ENCODE measurements at regions not wholly inside any gene's neighbourhood (a gene's known extent, or its start where the extent isn't known, plus 50 kb on each side); places are given as distances from the start of the nearest gene placed in this dataset.
"Not testable (repeated sequence)": the region's sequence is repeated elsewhere in the genome, so short reads cannot be mapped to it uniquely, and the experiment has no call there.

DNA sequence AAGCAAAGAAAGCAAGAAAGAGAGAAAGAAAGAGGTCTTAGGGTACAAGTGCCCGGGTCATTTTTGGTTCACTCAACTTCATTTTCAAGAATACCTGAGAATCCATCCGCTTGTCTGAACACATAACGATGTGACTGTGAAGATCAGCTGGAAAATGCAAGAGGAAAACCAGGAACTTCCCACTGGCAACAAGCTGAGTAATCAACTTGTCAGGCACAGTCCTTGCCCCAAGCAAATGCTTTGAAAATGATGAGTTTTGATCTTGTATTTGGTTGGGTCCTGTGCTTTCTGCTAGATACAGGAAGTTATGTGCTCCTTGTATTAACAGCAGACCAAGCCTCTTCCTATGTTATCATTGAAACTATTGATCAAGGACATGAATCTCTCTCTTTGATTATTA lies 239.1 kb downstream of the ASMT start:
- no peak for DNase-seq

DNA sequence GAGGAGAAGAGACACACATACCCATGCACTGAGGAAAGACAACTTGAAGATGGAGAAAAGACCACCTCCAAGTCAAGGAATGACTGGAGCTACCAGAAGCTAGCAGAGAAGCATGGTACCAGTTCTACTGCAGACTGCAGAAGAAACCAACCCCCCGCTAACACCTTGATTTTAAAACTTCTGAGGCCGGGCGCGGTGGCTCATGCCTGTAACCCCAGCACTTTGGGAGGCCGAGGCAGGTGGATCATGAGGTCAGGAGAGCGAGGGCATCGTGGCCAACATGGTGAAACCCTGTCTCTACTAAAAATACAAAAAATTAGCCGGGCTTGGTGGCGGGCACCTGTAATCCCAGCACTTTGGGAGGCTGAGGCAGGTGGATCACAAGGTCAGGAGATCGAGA lies 240.0 kb downstream of the ASMT start:
- DNase-seq = not testable (repeated sequence)

DNA sequence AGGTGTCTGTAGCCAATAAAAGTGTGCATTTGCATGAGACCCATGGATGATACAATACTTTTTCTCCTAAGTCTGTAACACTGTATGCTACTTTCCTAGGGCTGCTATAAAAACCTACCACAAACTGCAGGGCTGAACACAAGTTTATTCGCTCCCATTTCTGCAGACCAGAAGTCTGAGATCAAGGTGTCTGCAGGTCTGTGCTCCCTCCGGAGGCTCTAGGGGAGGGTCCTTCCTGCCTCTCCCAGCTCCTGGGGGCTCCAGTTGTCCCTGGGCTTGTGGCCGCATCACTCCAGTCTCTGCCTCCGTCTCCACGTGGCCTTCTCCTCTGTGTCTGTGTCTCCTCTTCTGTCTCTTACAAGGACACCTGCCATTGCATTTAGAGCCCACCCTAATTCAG lies 244.4 kb downstream of the ASMT start:
- not testable (repeated sequence) for DNase-seq

DNA sequence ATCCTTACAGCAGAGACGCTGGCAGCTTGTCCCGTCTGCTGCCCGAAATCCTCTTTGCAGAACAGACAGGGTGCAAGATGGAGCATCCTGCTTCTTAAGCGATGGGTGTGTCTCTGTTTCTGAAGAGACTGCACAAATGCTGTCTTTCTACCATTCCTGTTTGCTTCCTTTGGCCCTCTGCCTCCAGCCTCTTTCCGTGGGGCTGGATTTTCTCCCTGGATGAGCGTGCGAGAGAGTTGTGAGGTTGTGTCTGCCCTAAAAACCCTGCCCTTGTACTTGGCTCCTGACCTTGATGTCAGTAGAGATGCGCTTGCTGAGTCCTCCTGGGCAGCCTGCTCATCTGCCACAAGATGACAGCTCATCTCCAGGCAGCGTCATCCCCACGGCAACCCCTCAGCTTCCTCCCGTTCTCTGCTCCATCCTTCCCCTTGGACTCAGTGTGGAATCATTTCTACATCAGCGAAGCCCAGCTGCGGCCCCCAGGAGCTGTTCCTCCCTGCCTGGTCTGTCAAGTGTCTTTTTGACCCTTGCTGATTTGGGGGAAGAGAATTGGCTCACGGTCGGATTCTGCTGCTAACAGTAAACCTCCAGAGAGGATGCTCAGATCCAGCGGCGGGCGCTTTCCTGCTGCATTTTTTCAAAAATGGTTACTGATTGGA lies 246.2 kb downstream of the ASMT start:
- no peak for DNase-seq

- not testable (repeated sequence) for DNase-seq
These were observed 249.1 kb downstream of the ASMT start for GRCh38 chrX:1863995-1864394.

DNA sequence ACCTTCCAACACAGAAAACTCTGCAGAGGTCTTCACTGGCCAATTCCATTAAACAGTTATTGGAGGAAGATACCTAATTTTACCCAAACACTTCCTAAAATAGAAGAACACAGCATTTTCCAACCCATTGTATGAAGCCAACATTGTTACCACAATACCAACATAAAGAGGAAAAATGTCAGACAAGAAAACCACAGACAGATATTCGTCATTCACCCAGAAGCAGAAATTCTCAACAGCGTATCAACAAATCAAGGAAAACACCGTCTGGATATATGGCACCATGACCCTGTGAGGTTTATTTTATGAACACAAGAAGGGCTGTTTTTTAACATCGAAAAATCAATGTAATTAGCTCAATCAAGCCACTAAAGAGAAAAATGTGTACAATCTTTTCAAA lies 255.6 kb downstream of the ASMT start:
- DNase-seq = no peak

- DNase-seq = no peak
These were observed 257.0 kb downstream of the ASMT start for GRCh38 chrX:1871887-1872286.

GRCh38 chrX:1873671-1874070 lies 258.8 kb downstream of the ASMT start:
- DNase-seq = no peak

DNA sequence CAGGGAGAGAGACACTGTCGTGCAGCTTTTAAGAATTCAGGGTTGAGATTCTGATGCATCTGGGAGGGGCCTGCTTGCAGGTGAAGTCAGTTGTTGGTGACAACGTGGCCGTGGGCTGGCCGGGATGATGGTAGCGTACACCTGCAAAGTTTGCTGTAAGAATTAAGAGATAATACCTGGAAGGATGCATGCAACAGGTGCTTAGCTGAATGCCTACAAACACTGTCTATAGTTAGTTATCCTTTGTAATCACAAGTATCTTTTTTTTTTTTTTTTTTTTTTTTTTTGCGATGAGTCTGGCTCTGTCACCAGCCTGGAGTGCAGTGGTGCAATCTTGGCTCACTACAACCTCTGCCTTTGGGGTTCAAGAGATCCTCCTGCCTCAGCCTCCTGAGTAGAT lies 259.6 kb downstream of the ASMT start:
- no peak for DNase-seq

DNA sequence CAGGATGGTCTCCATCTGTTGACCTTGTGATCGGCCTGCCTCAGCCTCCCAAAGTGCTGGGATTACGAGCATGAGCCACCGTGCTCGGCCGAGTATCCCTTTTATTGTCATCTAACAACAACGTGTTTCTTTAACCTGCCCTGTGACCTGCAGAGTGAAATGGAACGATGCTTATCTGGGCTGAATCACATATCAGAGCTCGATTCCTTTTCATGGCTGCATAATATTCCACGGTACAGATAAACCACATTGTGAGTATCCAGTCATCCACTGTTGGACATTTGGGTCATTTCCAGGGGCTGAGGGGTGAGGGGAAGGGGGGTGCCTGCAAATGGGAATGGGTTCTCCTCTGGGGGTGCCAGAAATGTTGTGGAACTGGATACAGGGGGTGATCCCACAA lies 260.0 kb downstream of the ASMT start:
- DNase-seq = no peak

DNA sequence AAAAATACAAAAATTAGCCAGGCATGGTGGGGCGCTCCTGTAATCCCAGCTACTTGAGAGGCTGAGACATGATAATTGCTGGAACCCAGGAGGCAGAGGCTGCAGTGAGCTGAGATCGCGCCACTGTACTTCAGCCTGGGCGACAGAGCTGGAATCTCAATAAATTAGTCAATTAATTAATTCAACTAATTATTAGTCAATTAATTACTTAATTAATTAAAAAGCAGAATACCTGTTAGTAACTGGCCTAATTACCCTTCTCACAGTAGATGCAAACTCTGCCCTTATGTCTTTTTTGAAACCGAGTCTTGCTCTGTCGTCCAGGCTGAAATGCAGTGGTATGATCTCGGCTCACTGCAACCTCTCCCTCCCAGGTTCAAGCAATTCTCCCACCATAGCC lies 261.2 kb downstream of the ASMT start:
- no peak for DNase-seq

DNA sequence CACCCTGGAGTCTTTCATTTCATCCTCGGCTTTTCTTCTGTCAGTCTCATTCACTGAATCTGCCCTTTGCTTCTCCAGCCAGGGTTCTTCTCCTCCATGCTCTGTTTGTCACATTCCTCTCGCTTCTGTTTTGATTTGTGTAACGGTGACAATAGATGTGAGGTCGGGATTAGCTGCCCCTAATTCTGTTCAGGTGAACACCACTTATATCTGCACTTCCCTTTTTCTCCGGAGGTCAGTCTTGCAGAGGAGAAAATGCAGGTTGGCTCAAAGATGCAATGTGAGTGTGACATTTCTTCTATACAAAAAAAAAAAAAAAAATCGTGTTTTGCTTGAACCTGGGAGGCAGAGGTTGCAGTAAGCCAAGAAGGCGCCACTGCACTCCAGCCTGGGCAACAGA lies 262.9 kb downstream of the ASMT start:
- no peak for DNase-seq

- DNase-seq = not testable (repeated sequence)
These were observed 266.3 kb downstream of the ASMT start for GRCh38 chrX:1880884-1881817.

- DNase-seq = no peak
These were observed 268.9 kb downstream of the ASMT start for GRCh38 chrX:1883772-1884171.

- no peak for DNase-seq
These were observed 269.6 kb downstream of the ASMT start for GRCh38 chrX:1884446-1884845.

DNA sequence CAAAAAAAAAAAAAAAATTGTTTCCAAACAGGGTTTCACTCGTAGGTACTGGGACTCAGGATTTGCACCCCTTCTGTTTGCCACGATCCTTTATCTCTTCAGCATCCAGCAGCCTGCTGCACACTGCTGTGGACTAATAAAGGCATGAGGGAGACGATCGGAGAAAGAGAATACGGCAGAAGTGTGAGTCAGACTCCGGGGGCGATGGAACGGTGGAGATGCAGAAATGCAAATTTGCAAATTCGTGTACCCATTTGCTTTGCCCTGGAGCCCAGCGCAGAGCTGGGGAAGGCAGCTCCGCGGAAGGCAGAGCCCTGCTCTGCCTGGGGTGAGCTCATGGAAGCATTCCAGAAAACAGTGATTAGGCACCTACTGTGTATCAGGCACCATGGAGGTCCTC lies 270.3 kb downstream of the ASMT start:
- no peak for DNase-seq

DNA sequence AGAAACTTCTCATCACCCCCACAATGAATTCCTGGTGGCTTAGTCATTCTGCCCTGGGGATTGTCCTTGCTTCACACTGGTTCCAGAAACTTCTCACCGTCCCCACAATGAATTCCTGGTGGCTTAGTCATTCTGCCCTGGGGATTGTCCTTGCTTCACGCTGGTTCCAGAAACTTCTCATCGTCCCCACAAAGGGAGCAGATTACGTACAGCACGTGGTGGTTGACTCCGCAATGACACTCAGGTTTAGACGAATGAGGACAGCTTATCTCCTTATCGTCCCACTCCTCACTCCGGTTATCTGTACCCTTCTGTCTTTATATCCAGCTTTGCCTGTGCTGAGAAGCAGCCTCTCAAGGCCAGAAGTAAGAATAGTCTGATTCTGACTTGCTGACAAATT lies 273.4 kb downstream of the ASMT start:
- DNase-seq = not testable (repeated sequence)

DNA sequence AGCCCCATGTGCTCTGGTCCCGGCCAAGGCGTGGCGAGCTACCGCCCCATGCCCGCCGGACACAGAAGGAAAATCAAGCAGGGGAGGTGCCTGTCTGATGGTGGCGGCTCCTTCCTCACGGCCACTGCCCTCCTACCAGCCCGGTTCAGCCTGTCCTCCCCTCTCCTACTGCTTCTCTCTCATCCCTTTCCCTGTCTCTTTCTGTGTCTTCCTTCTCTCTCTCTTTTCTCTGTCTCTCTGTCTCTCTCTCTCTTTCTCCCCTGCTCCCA lies 279.1 kb downstream of the ASMT start:
- no peak for DNase-seq

DNA sequence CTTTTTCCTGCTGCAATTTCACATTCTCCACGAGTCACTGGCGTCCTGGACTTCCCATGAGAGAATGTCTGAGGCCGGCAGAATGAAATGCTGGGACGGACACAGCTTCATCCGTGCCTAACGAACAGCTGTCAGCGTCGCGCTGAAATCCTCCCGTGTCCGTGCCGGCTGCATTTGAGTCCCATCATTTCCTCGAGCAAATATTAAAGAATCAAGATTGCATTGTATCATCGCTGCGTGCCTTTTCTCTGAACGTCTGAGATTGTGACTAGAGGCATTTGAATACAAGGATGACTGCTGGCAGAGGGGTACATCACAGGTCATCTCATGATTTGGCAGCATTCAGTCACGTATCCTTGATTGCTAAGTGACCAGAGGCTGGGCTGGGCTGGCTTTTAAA lies 279.9 kb downstream of the ASMT start:
- no peak for DNase-seq

DNA sequence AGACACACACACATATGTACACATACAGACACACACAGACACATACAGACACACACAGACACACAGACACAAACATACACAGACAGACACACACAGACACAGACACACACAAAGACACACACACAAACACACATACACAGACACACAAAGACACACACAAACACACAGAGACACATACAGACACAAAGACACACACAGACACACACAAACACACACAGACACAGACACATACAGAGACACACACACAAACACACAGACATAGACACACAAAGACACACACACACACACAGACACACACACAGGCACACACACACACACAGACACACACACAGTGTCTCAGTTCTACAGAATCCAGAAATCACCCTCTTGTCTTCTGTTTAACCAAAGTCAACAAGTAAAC lies 280.7 kb downstream of the ASMT start:
- no peak for DNase-seq

DNA sequence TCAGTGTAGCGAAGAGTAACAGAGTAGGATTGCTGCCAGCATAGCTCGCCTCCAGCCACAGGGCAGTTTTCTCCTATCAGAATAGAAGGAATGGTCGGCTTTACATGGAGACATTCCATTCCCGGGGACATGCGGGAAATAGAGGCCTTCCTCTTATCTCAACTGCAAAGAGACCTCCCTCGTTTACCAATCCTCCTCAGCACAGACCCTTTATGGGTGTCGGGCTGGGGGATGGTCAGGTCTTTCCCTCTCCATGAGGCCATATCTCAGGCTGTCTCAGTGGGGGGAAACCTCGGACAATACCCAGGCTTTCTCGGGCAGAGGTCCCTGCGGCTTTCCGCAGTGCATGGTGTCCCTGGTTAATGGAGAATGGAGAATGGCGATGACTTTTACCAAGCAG lies 285.0 kb downstream of the ASMT start:
- DNase-seq = no peak

DNA sequence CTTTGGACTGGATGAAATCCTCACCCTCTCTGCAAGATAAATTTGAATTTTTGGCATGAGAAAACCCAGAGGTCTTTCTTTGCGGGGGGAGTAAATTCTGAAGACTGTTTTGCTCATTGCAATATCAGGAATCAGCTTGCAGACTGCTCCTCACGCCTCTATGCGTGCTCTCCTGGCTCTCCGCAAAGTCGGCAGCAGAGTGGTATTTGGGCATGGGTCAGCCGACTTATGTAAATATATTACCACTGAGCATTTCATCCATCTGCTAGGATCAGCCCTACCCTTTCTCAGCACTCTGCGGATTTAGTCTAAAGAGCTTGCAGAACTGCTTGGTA lies 288.0 kb downstream of the ASMT start:
- peak; percentile 60 for DNase-seq

DNA sequence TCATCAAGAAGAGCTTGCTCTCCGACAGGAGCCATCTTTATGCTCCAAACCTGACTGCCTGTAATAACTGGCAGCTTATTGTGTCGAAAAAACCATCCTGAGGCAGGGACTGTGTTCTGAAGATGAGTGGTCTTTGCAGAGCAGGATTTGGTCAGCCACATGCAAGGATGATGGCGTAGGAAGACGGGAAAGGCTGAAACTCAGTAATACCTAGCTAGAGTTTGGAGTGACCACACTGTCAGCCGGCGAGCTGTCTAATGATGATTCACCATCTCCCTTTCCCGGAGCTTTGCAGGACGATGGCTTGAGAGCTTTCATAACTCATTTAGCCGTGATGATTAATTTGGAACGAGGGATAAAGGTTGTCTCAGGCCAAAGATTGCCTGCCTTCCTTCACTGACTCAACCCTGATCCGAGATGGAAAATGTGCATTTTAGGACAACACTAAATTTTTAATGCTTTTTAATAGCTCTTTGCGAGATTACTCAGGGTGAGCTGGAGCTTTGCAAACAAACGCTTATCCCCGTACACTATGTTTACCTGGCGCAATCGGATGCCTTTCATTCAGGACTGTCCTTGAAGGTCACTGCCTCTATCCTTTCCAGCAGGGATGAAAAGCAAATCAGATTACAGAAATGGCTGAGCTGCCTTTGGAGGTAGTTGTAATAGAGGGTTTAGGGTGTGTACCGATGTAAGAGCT lies 288.5 kb downstream of the ASMT start:
- no peak for DNase-seq

- DNase-seq = no peak
These were observed 289.9 kb downstream of the ASMT start for GRCh38 chrX:1904663-1905218.

Measured in NCI-H524 treated with DMSO at 0.1 percent for 48 hours (cell line).